K562 (cell line): ENCODE measurements at regions not wholly inside any gene's neighbourhood (a gene's known extent, or its start where the extent isn't known, plus 50 kb on each side); places are given as distances from the start of the nearest gene placed in this dataset.

Experiments used
- REST ChIP-seq, 2 experiments: fragments of 450-650 bp; formaldehyde crosslinking in 1 of 2; IDR thresholded peaks; 2 replicates each; pipeline versions ENCODE4 v1.4.0 to v1.6.1; 2014 to 2020; ENCODE audit warnings: mild to moderate bottlenecking in 2 of 2, borderline replicate concordance in 1 of 2, low read depth in 1 of 2

GRCh38 chr2:145484448-145485097, 964.7 kb upstream of the ZEB2 start (continued):
- peak; percentile 31; the same call in 1 of the 2 replicates for TF ChIP-seq REST (IDR thresholded peaks at IDR 0.05; ENCODE audit: borderline replicate concordance)
- no peak for TF ChIP-seq REST (CRISPR knock-in tag; IDR thresholded peaks at IDR 0.05; ENCODE audit: low read depth)
